ENCODE measurements at regions not wholly inside any gene's neighbourhood (a gene's known extent, or its start where the extent isn't known, plus 50 kb on each side); places are given as distances from the start of the nearest gene placed in this dataset.
"Not testable (repeated sequence)": the region's sequence is repeated elsewhere in the genome, so short reads cannot be mapped to it uniquely, and the experiment has no call there.

GRCh38 chr13:24931450-24932251 is 164.3 kb upstream of the PABPC3 start:
- in situ Hi-C loops (cut with HindIII; ENCODE audit: low pct_ligation_motif_present, low pct_unique_long_range_greater_than_20kb, low sequenced_read_pairs), result no loop called here
- no peak for DNase-seq

- DNase-seq; in situ Hi-C loops (cut with HindIII; ENCODE audit: low pct_ligation_motif_present, low pct_unique_long_range_greater_than_20kb, low sequenced_read_pairs): not testable (repeated sequence)
These were observed 162.6 kb upstream of the PABPC3 start for GRCh38 chr13:24933106-24934023.

- DNase-seq; in situ Hi-C loops (cut with HindIII; ENCODE audit: low pct_ligation_motif_present, low pct_unique_long_range_greater_than_20kb, low sequenced_read_pairs): not testable (repeated sequence)
These were observed 161.9 kb upstream of the PABPC3 start for GRCh38 chr13:24934024-24934385.

- in situ Hi-C loops (cut with HindIII; ENCODE audit: low pct_ligation_motif_present, low pct_unique_long_range_greater_than_20kb, low sequenced_read_pairs), result no loop called here
- DNase-seq, result no peak
These were observed 157.0 kb upstream of the PABPC3 start for GRCh38 chr13:24938966-24939365.

GRCh38 chr13:24941023-24941713 is 154.8 kb upstream of the PABPC3 start:
- DNase-seq; in situ Hi-C loops (cut with HindIII; ENCODE audit: low pct_ligation_motif_present, low pct_unique_long_range_greater_than_20kb, low sequenced_read_pairs): not testable (repeated sequence)

- DNase-seq, result no peak
- in situ Hi-C loops (cut with HindIII; ENCODE audit: low pct_ligation_motif_present, low pct_unique_long_range_greater_than_20kb, low sequenced_read_pairs), result no loop called here
These were observed 152.8 kb upstream of the PABPC3 start for GRCh38 chr13:24943136-24943535.

- DNase-seq; in situ Hi-C loops (cut with HindIII; ENCODE audit: low pct_ligation_motif_present, low pct_unique_long_range_greater_than_20kb, low sequenced_read_pairs): not testable (repeated sequence)
These were observed 151.9 kb upstream of the PABPC3 start for GRCh38 chr13:24944073-24944472.

- in situ Hi-C loops (cut with HindIII; ENCODE audit: low pct_ligation_motif_present, low pct_unique_long_range_greater_than_20kb, low sequenced_read_pairs); DNase-seq: not testable (repeated sequence)
These were observed 147.0 kb upstream of the PABPC3 start for GRCh38 chr13:24948977-24949376.

- in situ Hi-C loops (cut with HindIII; ENCODE audit: low pct_ligation_motif_present, low pct_unique_long_range_greater_than_20kb, low sequenced_read_pairs), result not testable (repeated sequence)
These were observed 145.3 kb upstream of the PABPC3 start for GRCh38 chr13:24950611-24951010.

GRCh38 chr13:24967970-24968369 is 128.0 kb upstream of the PABPC3 start:
- DNase-seq; in situ Hi-C loops (cut with HindIII; ENCODE audit: low pct_ligation_motif_present, low pct_unique_long_range_greater_than_20kb, low sequenced_read_pairs): not testable (repeated sequence)

More at GRCh38 chr13:24950611-24951010, 145.3 kb upstream of the PABPC3 start:
- DNase-seq, result not testable (repeated sequence)

- in situ Hi-C loops (cut with HindIII; ENCODE audit: low pct_ligation_motif_present, low pct_unique_long_range_greater_than_20kb, low sequenced_read_pairs), result not testable (repeated sequence)
- DNase-seq, result peak; percentile 13
These were observed 127.5 kb upstream of the PABPC3 start for GRCh38 chr13:24968416-24968815.

GRCh38 chr13:24973102-24973501 is 122.8 kb upstream of the PABPC3 start:
- in situ Hi-C loops (cut with HindIII; ENCODE audit: low pct_ligation_motif_present, low pct_unique_long_range_greater_than_20kb, low sequenced_read_pairs); DNase-seq: not testable (repeated sequence)

- in situ Hi-C loops (cut with HindIII; ENCODE audit: low pct_ligation_motif_present, low pct_unique_long_range_greater_than_20kb, low sequenced_read_pairs); DNase-seq: not testable (repeated sequence)
These were observed 114.6 kb upstream of the PABPC3 start for GRCh38 chr13:24981181-24981803.

GRCh38 chr13:24982333-24982999 is 113.5 kb upstream of the PABPC3 start:
- in situ Hi-C loops (cut with HindIII; ENCODE audit: low pct_ligation_motif_present, low pct_unique_long_range_greater_than_20kb, low sequenced_read_pairs), result no loop called here
- no peak for DNase-seq

- no peak for DNase-seq
- in situ Hi-C loops (cut with HindIII; ENCODE audit: low pct_ligation_motif_present, low pct_unique_long_range_greater_than_20kb, low sequenced_read_pairs), result no loop called here
These were observed 112.8 kb upstream of the PABPC3 start for GRCh38 chr13:24983094-24983493.

GRCh38 chr13:24984134-24984533 is 111.8 kb upstream of the PABPC3 start:
- no peak for DNase-seq
- in situ Hi-C loops (cut with HindIII; ENCODE audit: low pct_ligation_motif_present, low pct_unique_long_range_greater_than_20kb, low sequenced_read_pairs), result no loop called here

- in situ Hi-C loops (cut with HindIII; ENCODE audit: low pct_ligation_motif_present, low pct_unique_long_range_greater_than_20kb, low sequenced_read_pairs), result no loop called here
- DNase-seq, result no peak
These were observed 110.8 kb upstream of the PABPC3 start for GRCh38 chr13:24985107-24985506.

- no peak for DNase-seq
- in situ Hi-C loops (cut with HindIII; ENCODE audit: low pct_ligation_motif_present, low pct_unique_long_range_greater_than_20kb, low sequenced_read_pairs), result no loop called here
These were observed 110.0 kb upstream of the PABPC3 start for GRCh38 chr13:24985896-24986295.
